MM.1S (cell line): ENCODE measurements at regions not wholly inside any gene's neighbourhood (a gene's known extent, or its start where the extent isn't known, plus 50 kb on each side); places are given as distances from the start of the nearest gene placed in this dataset.

Experiments used
- DNase-seq: peaks from one replicate; pipeline ENCODE4 v3.0.0-alpha.2; 2015
- H2AFZ ChIP-seq: fragments of 300-600 bp; sonication (generic); 2 replicates; pipeline ENCODE4 v1.6.0; 2016; ENCODE audit warnings: antibody characterized with exemption, low read length
- H3F3A ChIP-seq: fragments of 300-600 bp; sonication (generic); 2 replicates; pipeline ENCODE4 v1.6.1; 2016; ENCODE audit warnings: mild to moderate bottlenecking, antibody characterized with exemption, low read length, moderate library complexity, mixed read lengths; ENCODE audit not compliant: insufficient read depth
- H3K27ac ChIP-seq: fragments of 300-600 bp; sonication (generic); 2 replicates; pipeline ENCODE4 v1.5.1; 2016; ENCODE audit warnings: mild to moderate bottlenecking, low read length
- H3K27me3 ChIP-seq: fragments of 300-600 bp; sonication (generic); replicated peaks from 2 replicates; pipeline ENCODE4 v1.6.0; 2016; ENCODE audit warnings: low read length; ENCODE audit not compliant: insufficient read depth
- H3K36me3 ChIP-seq: fragments of 300-600 bp; sonication (generic); replicated peaks from 2 replicates; pipeline ENCODE4 v1.6.1; 2016; ENCODE audit warnings: mild to moderate bottlenecking, low read length, mixed read lengths; ENCODE audit not compliant: insufficient read depth
- H3K4me1 ChIP-seq: fragments of 300-600 bp; sonication (generic); 2 replicates; pipeline ENCODE4 v1.6.1; 2016; ENCODE audit warnings: low read length, mixed read lengths
- H3K4me2 ChIP-seq: fragments of 300-600 bp; sonication (generic); 2 replicates; pipeline ENCODE4 v1.6.0; 2016; ENCODE audit warnings: low read depth, low read length
- H3K4me3 ChIP-seq: fragments of 300-600 bp; sonication (generic); 2 replicates; pipeline ENCODE4 v1.5.1; 2016; ENCODE audit warnings: low read length, mixed read lengths
- H3K79me2 ChIP-seq: fragments of 300-600 bp; sonication (generic); 2 replicates; pipeline ENCODE4 v1.6.1; 2016; ENCODE audit warnings: mixed run types, low read length, mixed read lengths
- H3K9ac ChIP-seq: fragments of 300-600 bp; sonication (generic); 2 replicates; pipeline ENCODE4 v1.6.1; 2016; ENCODE audit warnings: low read length, mixed read lengths
- H3K9me2 ChIP-seq: fragments of 300-600 bp; sonication (generic); replicated peaks from 2 replicates; pipeline ENCODE4 v1.6.1; 2016; ENCODE audit warnings: mild to moderate bottlenecking, low read length, mixed read lengths; ENCODE audit not compliant: insufficient read depth
- H3K9me3 ChIP-seq: fragments of 300-600 bp; sonication (generic); replicated peaks from 2 replicates; pipeline ENCODE4 v1.6.1; 2016; ENCODE audit warnings: mild to moderate bottlenecking, low read length, mixed read lengths; ENCODE audit not compliant: insufficient read depth
- H4K20me1 ChIP-seq: fragments of 300-600 bp; sonication (generic); 2 replicates; pipeline ENCODE4 v1.6.1; 2016; ENCODE audit warnings: mild to moderate bottlenecking, low read length, moderate library complexity, mixed read lengths; ENCODE audit not compliant: insufficient read depth
- CTCF ChIP-seq: fragments of 300-600 bp; sonication (generic); IDR thresholded peaks from 2 replicates; pipeline ENCODE4 v1.5.1; 2016; ENCODE audit warnings: antibody characterized with exemption, low read length, mixed read lengths
- EZH2 ChIP-seq: fragments of 300-600 bp; sonication (generic); optimal IDR thresholded peaks from 2 replicates; pipeline ENCODE3; 2017; ENCODE audit warnings: low read depth, mild to moderate bottlenecking, antibody characterized with exemption, low read length, mixed read lengths
- EZH2phosphoT487 ChIP-seq: fragments of 300-600 bp; sonication (generic); IDR thresholded peaks from 2 replicates; pipeline ENCODE4 v1.6.1; 2018; ENCODE audit warnings: antibody characterized with exemption, low read length

DNA sequence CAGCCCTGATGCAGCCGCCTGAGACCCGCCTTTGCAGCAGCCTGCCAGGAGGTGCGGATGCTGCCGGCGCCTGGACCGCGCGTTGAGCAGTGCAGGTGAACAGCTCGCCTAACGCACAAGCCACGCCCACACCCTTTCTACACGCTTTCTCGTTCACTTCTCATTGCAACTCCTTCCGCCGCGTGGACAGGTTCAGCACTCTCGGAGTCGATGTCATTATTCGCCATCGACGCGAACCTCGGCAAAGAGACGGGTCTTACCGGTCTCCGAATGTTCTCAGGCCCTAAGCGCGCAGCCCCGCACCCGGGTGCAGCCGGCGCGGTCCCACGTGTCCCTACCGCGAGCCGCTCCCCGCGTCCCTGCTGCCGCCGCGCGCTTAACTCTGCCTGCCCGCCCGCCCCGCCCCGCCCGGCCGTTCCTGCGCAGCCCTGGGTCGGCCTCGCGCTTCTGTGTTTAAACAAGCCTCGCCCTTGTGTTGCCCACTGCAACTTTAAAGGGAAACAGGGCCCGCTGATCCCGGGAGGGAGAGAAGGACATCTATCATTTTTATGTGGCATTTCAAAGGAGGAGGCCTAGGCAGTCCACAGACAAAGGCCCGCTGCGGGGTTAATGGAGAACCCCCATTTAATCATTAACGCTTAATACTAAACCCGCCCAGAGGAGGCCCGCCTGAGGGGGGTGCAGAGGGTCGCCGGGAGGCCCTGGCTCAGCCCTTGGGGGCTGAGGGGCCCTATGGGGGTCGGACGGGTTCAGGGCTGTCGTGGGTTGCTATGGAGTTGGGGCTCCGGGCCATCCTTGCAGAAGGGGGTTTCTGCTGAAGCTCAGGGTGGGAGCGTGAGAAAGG lies 128.5 kb downstream of the WDR11 start:
- H3K4me2 ChIP-seq = no peak overlapping the region
- no peak overlapping the region for H3K27ac ChIP-seq

GRCh38 chr10:120980279-120981255 lies 129.4 kb downstream of the WDR11 start:
- Histone ChIP-seq H3K4me2 (no peak overlapping the region), H3K4me3 (no peak overlapping the region), H3K79me2 (no peaks in the 10 kb centered on the region), H4K20me1 (no peaks in the 10 kb centered on the region), H3K9me2 (no peaks in the 10 kb centered on the region), H3F3A (no peaks in the 10 kb centered on the region), H3K9me3 (no peaks in the 10 kb centered on the region), H3K36me3 (no peaks in the 10 kb centered on the region), H3K4me1 (no peaks in the 10 kb centered on the region), H3K27me3 (no peaks in the 10 kb centered on the region; the same call in 1 of the 2 replicates), H3K27ac (no peak overlapping the region), H3K9ac (no peak overlapping the region), H2AFZ (no peak overlapping the region)
- DNase-seq = no peak
- TF ChIP-seq EZH2 (no peak), CTCF (no peak), EZH2phosphoT487 (no peak)

More for the DNA sequence above, 128.5 kb downstream of the WDR11 start:
- H3K4me3 ChIP-seq = no peak overlapping the region
- no peaks in the 10 kb centered on the region for H3K4me1 ChIP-seq
- no peaks in the 10 kb centered on the region for H3F3A ChIP-seq
- peaks cover 7% of the 10 kb centered on the region; the same call in 1 of the 2 replicates for H3K27me3 ChIP-seq
- H3K9me2 ChIP-seq = no peaks in the 10 kb centered on the region
- H3K79me2 ChIP-seq = no peaks in the 10 kb centered on the region
- H3K36me3 ChIP-seq = no peaks in the 10 kb centered on the region
- no peak overlapping the region for H2AFZ ChIP-seq
- no peaks in the 10 kb centered on the region for H3K9me3 ChIP-seq
- H4K20me1 ChIP-seq = no peaks in the 10 kb centered on the region
- TF ChIP-seq EZH2phosphoT487 (no peak), CTCF (no peak), EZH2 (no peak)
- DNase-seq = peak; percentile 10
- no peak overlapping the region for H3K9ac ChIP-seq

DNA sequence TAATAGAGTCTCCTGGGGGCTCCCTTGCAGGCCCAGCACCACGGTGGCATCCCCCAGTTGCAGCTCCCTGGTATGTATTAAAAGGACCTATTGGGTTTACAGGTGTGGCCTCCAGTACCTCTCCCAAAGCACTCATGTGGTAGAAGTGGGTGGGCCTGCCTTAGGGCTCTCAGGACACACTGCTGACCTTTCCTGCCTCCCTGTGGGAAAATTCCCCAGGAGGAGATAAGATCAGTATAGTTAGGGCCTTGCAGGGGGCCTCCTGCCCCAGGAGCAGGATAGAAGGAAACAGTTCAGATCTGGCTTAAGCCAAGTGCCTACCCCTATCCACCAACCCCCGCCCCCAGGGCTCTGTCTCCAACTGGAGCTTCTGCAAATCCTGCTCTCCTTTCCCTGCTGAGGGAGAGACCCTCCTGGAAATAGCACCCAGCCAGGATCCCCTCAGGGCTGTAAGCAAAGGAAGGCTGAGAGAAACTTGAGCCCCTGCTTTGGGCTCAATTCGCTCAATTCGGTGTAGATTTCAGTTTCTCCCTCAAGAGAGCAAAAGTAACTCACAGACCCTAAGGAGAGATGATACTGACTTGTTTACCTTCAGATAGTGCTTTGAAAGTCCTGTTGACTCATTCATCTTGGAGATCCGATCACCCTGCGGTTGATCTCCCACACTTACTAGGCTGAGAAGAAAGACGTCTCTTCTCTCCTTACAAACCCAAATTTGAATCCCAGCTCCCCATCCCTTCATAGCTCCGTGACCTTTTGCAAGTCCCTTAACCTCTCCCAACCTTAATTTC lies 130.6 kb downstream of the WDR11 start:
- Histone ChIP-seq H3K9ac (no peak overlapping the region), H3K4me1 (peaks cover 3% of the 10 kb centered on the region; the same call in 1 of the 2 replicates), H3F3A (no peaks in the 10 kb centered on the region), H3K4me3 (no peak overlapping the region), H4K20me1 (no peaks in the 10 kb centered on the region), H2AFZ (no peak overlapping the region), H3K9me3 (no peaks in the 10 kb centered on the region), H3K4me2 (no peak overlapping the region), H3K9me2 (no peaks in the 10 kb centered on the region), H3K27me3 (no peaks in the 10 kb centered on the region; the same call in 1 of the 2 replicates), H3K36me3 (no peaks in the 10 kb centered on the region), H3K27ac (no peak overlapping the region), H3K79me2 (no peaks in the 10 kb centered on the region)
- no peak for DNase-seq
- no peak for TF ChIP-seq EZH2
